ENCODE measurements at regions not wholly inside any gene's neighbourhood (a gene's known extent, or its start where the extent isn't known, plus 50 kb on each side); places are given as distances from the start of the nearest gene placed in this dataset.

GRCh38 chr1:56404561-56405030, 174.8 kb downstream of the PLPP3 start:
- Histone ChIP-seq H4K20me1 (ENCODE audit: insufficient read depth, low read length) (no peaks in the 10 kb centered on the region), H3K27me3 (ENCODE audit: control insufficient read depth in 1 of 2, insufficient read depth in 2 of 2, low read length in 2 of 2) (no peaks in the 10 kb centered on the region), H3K9ac (ENCODE audit: insufficient read depth, low read depth, low read length) (no peak overlapping the region), H3K79me2 (ENCODE audit: insufficient read depth, low read length) (no peaks in the 10 kb centered on the region), H3K4me2 (ENCODE audit: low read depth, low read length) (no peak overlapping the region), H3K4me3 (replicated peaks in 1 of 3; ENCODE audit: insufficient read depth in 1 of 3, low read depth in 2 of 3, low read length in 3 of 3) (no peak overlapping the region), H3K36me3 (replicated peaks in 1 of 2; ENCODE audit: control insufficient read depth in 1 of 2, insufficient read depth in 2 of 2, low read length in 2 of 2) (no peaks in the 10 kb centered on the region), H3K9me3 (ENCODE audit: low read length) (no peaks in the 10 kb centered on the region), H2AFZ (ENCODE audit: low read length) (no peak overlapping the region), H3K4me1 (ENCODE audit: insufficient read depth, low read length) (peaks cover 8% of the 10 kb centered on the region), H3K27ac (ENCODE audit: extremely low read length, insufficient read depth, low read length) (no peak overlapping the region)
- ATAC-seq (no peak), DNase-seq (ENCODE audit: low spot score) (no peak), FAIRE-seq (no peak)
- intact Hi-C loops (cut with micrococcal nuclease; ENCODE audit: unreplicated experiment) (no loop called here), in situ Hi-C loops (cut with HindIII; ENCODE audit: extremely low pct_ligation_motif_present, low pct_unique_long_range_greater_than_20kb) (no loop called here)
- no peak for TF ChIP-seq HMGA1 (CRISPR knock-in tag; conservative IDR thresholded peaks at IDR 0.05)
- POLR2A ChIA-PET: no interaction called here
- CTCF ChIA-PET (ENCODE audit: low intra/inter-chr PET ratio, low total read pairs): no interaction called here
- 89% methylated on average over 7 of the region's 7 CpGs for WGBS (ENCODE audit: low lambda C conversion rate)
- BruUV-seq (replicated peaks): no TSS peak

GRCh38 chr1:56404066-56404465, 175.3 kb downstream of the PLPP3 start:
- ChIA-PET POLR2A (no interaction called here), CTCF (ENCODE audit: low intra/inter-chr PET ratio, low total read pairs) (no interaction called here)
- H2AFZ ChIP-seq (ENCODE audit: low read length): no peak overlapping the region
- DNase-seq (ENCODE audit: low spot score) (no peak), FAIRE-seq (no peak), ATAC-seq (no peak)
- no peaks in the 10 kb centered on the region for H3K9me3 ChIP-seq (ENCODE audit: low read length)
- H3K4me1 ChIP-seq (ENCODE audit: insufficient read depth, low read length): peaks cover 3% of the 10 kb centered on the region
- in situ Hi-C loops (cut with HindIII; ENCODE audit: extremely low pct_ligation_motif_present, low pct_unique_long_range_greater_than_20kb): no loop called here
- H4K20me1 ChIP-seq (ENCODE audit: insufficient read depth, low read length): no peaks in the 10 kb centered on the region
- BruUV-seq (replicated peaks): no TSS peak
- H3K79me2 ChIP-seq (ENCODE audit: insufficient read depth, low read length): no peaks in the 10 kb centered on the region
- no peak overlapping the region for H3K4me2 ChIP-seq (ENCODE audit: low read depth, low read length)
- intact Hi-C loops (cut with micrococcal nuclease; ENCODE audit: unreplicated experiment): no loop called here
- no peak overlapping the region for H3K27ac ChIP-seq (ENCODE audit: extremely low read length, insufficient read depth, low read length)
- TF ChIP-seq ETV5 (CRISPR knock-in tag; IDR thresholded peaks at IDR 0.05; ENCODE audit: borderline replicate concordance) (no peak), MZF1 (CRISPR knock-in tag; IDR thresholded peaks at IDR 0.05; ENCODE audit: borderline replicate concordance) (no peak), ZMYM4 (CRISPR knock-in tag; IDR thresholded peaks at IDR 0.05) (no peak), ZNF781 (CRISPR knock-in tag; IDR thresholded peaks at IDR 0.05; ENCODE audit: borderline replicate concordance, not compliant biosample characterization) (no peak), ZNF205 (CRISPR knock-in tag; IDR thresholded peaks at IDR 0.05) (no peak), REL (CRISPR knock-in tag; conservative IDR thresholded peaks at IDR 0.05) (no peak), CENPX (CRISPR knock-in tag; IDR thresholded peaks at IDR 0.05) (no peak), SP5 (CRISPR knock-in tag; IDR thresholded peaks at IDR 0.05; ENCODE audit: borderline replicate concordance, low read depth) (no peak), NKX3-1 (CRISPR knock-in tag; IDR thresholded peaks at IDR 0.05) (no peak)
- 94% methylated on average over 4 of the region's 4 CpGs for WGBS (ENCODE audit: low lambda C conversion rate)
- H3K4me3 ChIP-seq (replicated peaks in 1 of 3; ENCODE audit: insufficient read depth in 1 of 3, low read depth in 2 of 3, low read length in 3 of 3): no peak overlapping the region
- no peaks in the 10 kb centered on the region for H3K27me3 ChIP-seq (ENCODE audit: control insufficient read depth in 1 of 2, insufficient read depth in 2 of 2, low read length in 2 of 2)
- no peaks in the 10 kb centered on the region for H3K36me3 ChIP-seq (replicated peaks in 1 of 2; ENCODE audit: control insufficient read depth in 1 of 2, insufficient read depth in 2 of 2, low read length in 2 of 2)
- H3K9ac ChIP-seq (ENCODE audit: insufficient read depth, low read depth, low read length): no peak overlapping the region
